H1 (cell line): ENCODE measurements at regions not wholly inside any gene's neighbourhood (a gene's known extent, or its start where the extent isn't known, plus 50 kb on each side); places are given as distances from the start of the nearest gene placed in this dataset.

Source experiments
- CTCF ChIA-PET: fragments of 300-600 bp; sonication (Branson Sonifier 250); formaldehyde crosslinking; loops from one replicate; lab custom pipeline; 2021; ENCODE audit not compliant: partially characterized antibody; lab: Charles Lee
- POLR2A ChIA-PET: fragments of 300-600 bp; sonication (Branson Sonifier 250); formaldehyde crosslinking; loops from one replicate; lab custom pipeline; 2021; ENCODE audit warnings: inconsistent platforms; ENCODE audit not compliant: partially characterized antibody; lab: Charles Lee
- DNase-seq, 2 experiments: peaks; one replicate each; pipeline versions ENCODE4 v3.0.0 to v3.0.0-alpha.2; 2010 to 2022; ENCODE audit warnings: low spot score in 2 of 2, low read depth in 1 of 2, mixed read lengths in 1 of 2
- FAIRE-seq: peaks from 2 replicates; lab custom pipeline; 2011; peaks lifted over from hg19 to GRCh38; lab: Jason Lieb, UNC
- H2AFZ ChIP-seq: 2 replicates; pipeline ENCODE4 v1.8.1; 2012; ENCODE audit warnings: low read length, inconsistent platforms
- H2AK5ac ChIP-seq: 2 replicates; pipeline ENCODE4 v1.6.1; 2013; ENCODE audit warnings: low read depth, low read length
- H2BK120ac ChIP-seq: replicated peaks from 2 replicates; pipeline ENCODE3; 2013; ENCODE audit warnings: low read depth, low read length, inconsistent platforms
- H2BK12ac ChIP-seq: 2 replicates; pipeline ENCODE4 v1.6.1; 2013; ENCODE audit warnings: low read depth, low read length
- H2BK15ac ChIP-seq: 2 replicates; pipeline ENCODE4 v1.6.1; 2013; ENCODE audit warnings: low read length
- H2BK20ac ChIP-seq: 2 replicates; pipeline ENCODE4 v1.6.1; 2013; ENCODE audit warnings: low read length
- H2BK5ac ChIP-seq: 2 replicates; pipeline ENCODE4 v1.6.1; 2013; ENCODE audit warnings: low read depth, low read length
- H3K14ac ChIP-seq: 2 replicates; pipeline ENCODE4 v1.6.1; 2013; ENCODE audit warnings: inconsistent platforms; ENCODE audit not compliant: insufficient read length
- H3K18ac ChIP-seq: 2 replicates; pipeline ENCODE4 v1.6.1; 2013; ENCODE audit warnings: low read length; ENCODE audit errors: extremely low read depth
- H3K23ac ChIP-seq: 2 replicates; pipeline ENCODE4 v1.6.1; 2013; ENCODE audit warnings: inconsistent platforms; ENCODE audit not compliant: insufficient read length
- H3K23me2 ChIP-seq: 2 replicates; pipeline ENCODE4 v1.6.1; 2013; ENCODE audit warnings: low read depth, low read length
- H3K27ac ChIP-seq: 2 replicates; pipeline ENCODE4 v1.6.1; 2011; ENCODE audit warnings: low read depth, low read length, inconsistent platforms
- H3K27me3 ChIP-seq, 4 experiments: replicated peaks in 1 of 4; 1 replicate in 1 of 4; 2 replicates in 3 of 4; pipeline versions ENCODE4 v1.6.1 to v1.8.1; 2011 to 2013; ENCODE audit warnings: low read length in 3 of 4, mild to moderate bottlenecking in 3 of 4, inconsistent platforms in 2 of 4, mixed read lengths in 2 of 4, moderate library complexity in 1 of 4; ENCODE audit not compliant: control insufficient read depth in 3 of 4, insufficient read depth in 3 of 4; ENCODE audit errors: extremely low read depth in 1 of 4
- H3K36me3 ChIP-seq, 4 experiments: 2 replicates each; pipeline versions ENCODE4 v1.6.1 to v1.8.1; 2011 to 2013; ENCODE audit warnings: mild to moderate bottlenecking in 4 of 4, low read length in 3 of 4, moderate library complexity in 2 of 4, control low read depth in 1 of 4, inconsistent platforms in 1 of 4; ENCODE audit not compliant: insufficient read depth in 4 of 4, control insufficient read depth in 2 of 4
- H3K4ac ChIP-seq: replicated peaks from 2 replicates; pipeline ENCODE3; 2013; ENCODE audit warnings: low read length, low read depth, mixed read lengths, inconsistent platforms; ENCODE audit not compliant: insufficient read length
- H3K4me1 ChIP-seq, 4 experiments: replicated peaks in 1 of 4; 1 replicate in 1 of 4; 2 replicates in 3 of 4; pipeline versions ENCODE4 v1.6.1 to v1.8.1; 2011 to 2013; ENCODE audit warnings: low read length in 3 of 4, inconsistent platforms in 2 of 4, mixed read lengths in 1 of 4; ENCODE audit not compliant: insufficient read depth in 4 of 4, control insufficient read depth in 3 of 4
- H3K4me2 ChIP-seq, 2 experiments: 2 replicates each; pipeline versions ENCODE4 v1.6.1 to v1.8.1; 2011 to 2013; ENCODE audit warnings: low read depth in 2 of 2, low read length in 2 of 2, control low read depth in 1 of 2, inconsistent platforms in 1 of 2, mild to moderate bottlenecking in 1 of 2; ENCODE audit not compliant: insufficient read depth in 1 of 2
- H3K4me3 ChIP-seq, 4 experiments: fragments of 200-600, 300-600 bp in 1 of 4; sonication (generic), shearing (Covaris generic), sonication (Bioruptor Twin) in 1 of 4; 2 replicates each; pipeline versions ENCODE4 v1.5.1 to v1.8.1; 2011 to 2016; ENCODE audit warnings: low read length in 4 of 4, low read depth in 3 of 4, control low read depth in 2 of 4, inconsistent platforms in 2 of 4, mild to moderate bottlenecking in 2 of 4, mixed read lengths in 1 of 4, moderate library complexity in 1 of 4; ENCODE audit not compliant: insufficient read depth in 2 of 4; ENCODE audit errors: extremely low read depth in 1 of 4
- H3K56ac ChIP-seq: replicated peaks from 2 replicates; pipeline ENCODE3; 2013; ENCODE audit warnings: low read depth, mild to moderate bottlenecking, mixed read lengths, low read length, inconsistent platforms; ENCODE audit not compliant: insufficient read length
- H3K79me1 ChIP-seq: 2 replicates; pipeline ENCODE4 v1.6.1; 2013; ENCODE audit warnings: low read depth, low read length, control low read depth
- H3K79me2 ChIP-seq, 2 experiments: 2 replicates each; pipeline versions ENCODE4 v1.6.1 to v1.8.1; 2012 to 2013; ENCODE audit warnings: low read length in 2 of 2, mild to moderate bottlenecking in 2 of 2, inconsistent platforms in 1 of 2; ENCODE audit not compliant: insufficient read depth in 2 of 2, control insufficient read depth in 1 of 2
- H3K9ac ChIP-seq, 4 experiments: replicated peaks in 1 of 4; 1 replicate in 1 of 4; 2 replicates in 3 of 4; pipeline versions ENCODE4 v1.6.1 to v1.8.1; 2011 to 2013; ENCODE audit warnings: low read depth in 3 of 4, low read length in 3 of 4, control low read depth in 2 of 4, mild to moderate bottlenecking in 2 of 4, moderate library complexity in 2 of 4, inconsistent platforms in 1 of 4; ENCODE audit errors: extremely low read depth in 1 of 4
- H3K9me3 ChIP-seq, 2 experiments: 2 replicates each; pipeline versions ENCODE4 v1.6.1 to v1.8.1; 2012 to 2013; ENCODE audit warnings: mild to moderate bottlenecking in 2 of 2, moderate library complexity in 2 of 2, control low read depth in 1 of 2, inconsistent platforms in 1 of 2, low read depth in 1 of 2, low read length in 1 of 2, mixed read lengths in 1 of 2; ENCODE audit not compliant: insufficient read depth in 2 of 2
- H4K20me1 ChIP-seq, 2 experiments: replicated peaks in 1 of 2; 2 replicates each; pipeline versions ENCODE3 to v1.8.1; 2011 to 2013; ENCODE audit warnings: inconsistent platforms in 2 of 2, low read length in 2 of 2, mild to moderate bottlenecking in 1 of 2; ENCODE audit not compliant: insufficient read depth in 2 of 2, control insufficient read depth in 1 of 2
- H4K5ac ChIP-seq: 2 replicates; pipeline ENCODE4 v1.6.1; 2013; ENCODE audit warnings: low read length, low read depth, mixed read lengths, inconsistent platforms; ENCODE audit not compliant: insufficient read length
- H4K8ac ChIP-seq: 2 replicates; pipeline ENCODE4 v1.8.0; 2013; ENCODE audit warnings: mild to moderate bottlenecking, moderate library complexity, low read length, inconsistent platforms; ENCODE audit not compliant: insufficient read depth; ENCODE audit errors: extremely low read depth
- H4K91ac ChIP-seq: replicated peaks from 2 replicates; pipeline ENCODE3; 2013; ENCODE audit warnings: low read length, mixed read lengths, inconsistent platforms; ENCODE audit not compliant: insufficient read length
- KDM1A ChIP-seq: fragments of 200-600, 300-600 bp; sonication (generic); IDR thresholded peaks from 2 replicates; pipeline ENCODE4 v1.7.1; 2016; ENCODE audit warnings: mild to moderate bottlenecking, low read length, borderline replicate concordance
- RNF2 ChIP-seq: fragments of 200-900, 300-1000 bp; sonication (generic); IDR thresholded peaks from 2 replicates; pipeline ENCODE4 v1.7.1; 2016; ENCODE audit warnings: borderline replicate concordance, low read depth, mild to moderate bottlenecking, antibody characterized with exemption, low read length; ENCODE audit not compliant: poor library complexity, severe bottlenecking; ENCODE audit errors: missing control alignments
- SIRT6 ChIP-seq: IDR thresholded peaks from one replicate; pipeline ENCODE4 v1.7.1; 2012; ENCODE audit warnings: low read length, inconsistent platforms

GRCh38 chr18:10041180-10041579 is 127.4 kb downstream of the VAPA start:
- Histone ChIP-seq H3K23me2 (no peaks in the 10 kb centered on the region), H4K5ac (no peak overlapping the region), H3K14ac (no peak overlapping the region), H2BK12ac (no peak overlapping the region), H3K23ac (no peak overlapping the region), H3K4me3 (no peak overlapping the region), H3K9me3 (peaks cover 3 to 5% of the 10 kb centered on the region in 2 experiments; a peak in 2 of 4 replicates), H4K20me1 (no peaks in the 10 kb centered on the region), H4K91ac (no peak overlapping the region), H3K79me2 (no peaks in the 10 kb centered on the region), H3K56ac (no peak overlapping the region), H3K36me3 (no peaks in the 10 kb centered on the region), H2BK120ac (no peak overlapping the region), H2AFZ (no peak overlapping the region), H3K27me3 (no peaks in the 10 kb centered on the region), H3K4ac (no peak overlapping the region), H2BK15ac (no peak overlapping the region), H3K9ac (no peak overlapping the region), H3K4me2 (no peak overlapping the region), H2BK5ac (no peak overlapping the region), H3K27ac (no peak overlapping the region), H3K4me1 (peaks cover 0 to 5% (median 3%) of the 10 kb centered on the region in 4 experiments; a peak in 4 of 7 replicates), H2AK5ac (no peak overlapping the region), H4K8ac (no peak overlapping the region), H3K79me1 (no peaks in the 10 kb centered on the region), H2BK20ac (no peak overlapping the region), H3K18ac (no peak overlapping the region)
- FAIRE-seq (no peak), DNase-seq (no peak)
- ChIA-PET CTCF (interaction anchor here (1.1 to 2.1 kb wide), 4 partner anchors 9 to 90 kb away, joined by 4 to 10 read pairs (median 4); no protein-coding TSS in a partner anchor), POLR2A (no interaction called here)
- TF ChIP-seq KDM1A (no peak), RNF2 (no peak), SIRT6 (no peak)
